ENCODE measurements at regions not wholly inside any gene's neighbourhood (a gene's known extent, or its start where the extent isn't known, plus 50 kb on each side); places are given as distances from the start of the nearest gene placed in this dataset.

GRCh38 chr5:124034083-124034700 is 522.2 kb downstream of the CSNK1G3 start:
- intact Hi-C loops (cut with DNase I), result no loop called here
- Histone ChIP-seq H3K4me1 (no peaks in the 10 kb centered on the region), H3K9ac (ENCODE audit: low read depth in 2 of 2, low read length in 2 of 2) (no peak overlapping the region), H3K27me3 (no peaks in the 10 kb centered on the region), H3K9me3 (no peaks in the 10 kb centered on the region), H3K4me3 (no peak overlapping the region), H3K36me3 (no peaks in the 10 kb centered on the region), H3K27ac (no peak overlapping the region)
- DNase-seq, result no peak
- no peak for TF ChIP-seq CTCF (IDR thresholded peaks at IDR 0.05)

GRCh38 chr5:124030043-124030491 is 518.1 kb downstream of the CSNK1G3 start:
- no peak for DNase-seq
- H3K9me3 ChIP-seq, result no peaks in the 10 kb centered on the region
- H3K36me3 ChIP-seq, result no peaks in the 10 kb centered on the region
- intact Hi-C loops (cut with DNase I), result no loop called here
- H3K9ac ChIP-seq (ENCODE audit: low read depth in 2 of 2, low read length in 2 of 2), result no peak overlapping the region
- TF ChIP-seq CTCF (IDR thresholded peaks at IDR 0.05), result no peak
- no peaks in the 10 kb centered on the region for H3K27me3 ChIP-seq
- no peak overlapping the region for H3K27ac ChIP-seq
- H3K4me1 ChIP-seq, result no peaks in the 10 kb centered on the region
- H3K4me3 ChIP-seq, result no peak overlapping the region

GRCh38 chr5:124027441-124027840 is 515.5 kb downstream of the CSNK1G3 start:
- TF ChIP-seq CTCF (IDR thresholded peaks at IDR 0.05), result no peak
- intact Hi-C loops (cut with DNase I), result no loop called here
- no peaks in the 10 kb centered on the region for H3K4me1 ChIP-seq

GRCh38 chr5:124025306-124025845 is 513.4 kb downstream of the CSNK1G3 start:
- H3K9ac ChIP-seq (ENCODE audit: low read depth in 2 of 2, low read length in 2 of 2), result no peak overlapping the region
- H3K36me3 ChIP-seq, result no peaks in the 10 kb centered on the region
- H3K27me3 ChIP-seq, result no peaks in the 10 kb centered on the region
- H3K9me3 ChIP-seq, result no peaks in the 10 kb centered on the region
- no peak for TF ChIP-seq CTCF (IDR thresholded peaks at IDR 0.05)
- no peak overlapping the region for H3K4me3 ChIP-seq
- no peaks in the 10 kb centered on the region for H3K4me1 ChIP-seq
- H3K27ac ChIP-seq, result no peak overlapping the region
- no peak for DNase-seq
- intact Hi-C loops (cut with DNase I), result no loop called here

More at GRCh38 chr5:124027441-124027840, 515.5 kb downstream of the CSNK1G3 start:
- Histone ChIP-seq H3K9ac (ENCODE audit: low read depth in 2 of 2, low read length in 2 of 2) (no peak overlapping the region), H3K4me3 (no peak overlapping the region), H3K27ac (no peak overlapping the region), H3K9me3 (no peaks in the 10 kb centered on the region), H3K36me3 (no peaks in the 10 kb centered on the region), H3K27me3 (no peaks in the 10 kb centered on the region)
- no peak for DNase-seq

- no peak for DNase-seq
- intact Hi-C loops (cut with DNase I), result no loop called here
- Histone ChIP-seq H3K4me3 (no peak overlapping the region), H3K4me1 (no peaks in the 10 kb centered on the region), H3K27ac (no peak overlapping the region), H3K9ac (ENCODE audit: low read depth in 2 of 2, low read length in 2 of 2) (no peak overlapping the region), H3K9me3 (no peaks in the 10 kb centered on the region), H3K36me3 (no peaks in the 10 kb centered on the region), H3K27me3 (no peaks in the 10 kb centered on the region)
- no peak for TF ChIP-seq CTCF (IDR thresholded peaks at IDR 0.05)
Measured at GRCh38 chr5:124022966-124023365, 511.0 kb downstream of the CSNK1G3 start.

All from colonic mucosa (tissue), 4 donors.